OCI-LY7 (cell line): ENCODE measurements at regions not wholly inside any gene's neighbourhood (a gene's known extent, or its start where the extent isn't known, plus 50 kb on each side); places are given as distances from the start of the nearest gene placed in this dataset.

Experiments used
- CTCF ChIP-seq: fragments of 200-600 bp; sonication (generic); conservative IDR thresholded peaks from 2 replicates; pipeline ENCODE4 v1.5.1; 2014; ENCODE audit warnings: mild to moderate bottlenecking, antibody characterized with exemption, low read length, moderate library complexity, mixed read lengths
- EZH2phosphoT487 ChIP-seq: fragments of 200-600 bp; sonication (generic); IDR thresholded peaks from 2 replicates; pipeline ENCODE4 v1.6.1; 2018; ENCODE audit warnings: low read depth, borderline replicate concordance, mild to moderate bottlenecking, mixed run types, antibody characterized with exemption, low read length, moderate library complexity, mixed read lengths

- TF ChIP-seq CTCF (no peak), EZH2phosphoT487 (no peak)
These were observed 121.6 kb downstream of the ALOX5 start for GRCh38 chr10:45495438-45496152.
